ENCODE measurements at regions not wholly inside any gene's neighbourhood (a gene's known extent, or its start where the extent isn't known, plus 50 kb on each side); places are given as distances from the start of the nearest gene placed in this dataset.

- no peak overlapping the region for H3K4me2 ChIP-seq (ENCODE audit: insufficient read depth, low read length)
- no peak for TF ChIP-seq FOS (IDR thresholded peaks at IDR 0.05; ENCODE audit: borderline replicate concordance, insufficient read depth, low read length)
- H3K27ac ChIP-seq (ENCODE audit: insufficient read depth, low read depth, low read length), result no peak overlapping the region
- no peaks in the 10 kb centered on the region for H3K36me3 ChIP-seq (ENCODE audit: control insufficient read depth in 2 of 2, extremely low read depth in 1 of 2, insufficient read depth in 2 of 2, low read length in 2 of 2)
- POLR2A ChIA-PET, result no interaction called here
- dilution Hi-C loops (cut with MboI; ENCODE audit: extremely low pct_ligation_motif_present, low sequenced_read_pairs) (no loop called here), intact Hi-C loops (cut with micrococcal nuclease) (no loop called here)
- H3K9me1 ChIP-seq (replicated peaks; ENCODE audit: control insufficient read depth, extremely low read depth, insufficient read depth, low read length), result no peaks in the 10 kb centered on the region
- H2AFZ ChIP-seq (ENCODE audit: low read depth, low read length), result no peak overlapping the region
- H3K79me2 ChIP-seq (ENCODE audit: control insufficient read depth, insufficient read depth, low read length), result no peaks in the 10 kb centered on the region
- no peak overlapping the region for H3K4me3 ChIP-seq (replicated peaks in 1 of 3; ENCODE audit: insufficient read depth in 1 of 3, low read depth in 1 of 3, low read length in 3 of 3)
- H3K9me3 ChIP-seq (replicated peaks; ENCODE audit: control insufficient read depth, insufficient read depth, low read length), result no peaks in the 10 kb centered on the region
- H3K9ac ChIP-seq (replicated peaks; ENCODE audit: extremely low read depth, insufficient read depth, low read length), result no peak overlapping the region
- H3K4me1 ChIP-seq (ENCODE audit: control insufficient read depth, extremely low read depth, insufficient read depth, low read length), result no peaks in the 10 kb centered on the region
- DNase-seq (ENCODE audit: low read depth, low spot score), result no peak
- H3K27me3 ChIP-seq (ENCODE audit: control insufficient read depth in 2 of 2, insufficient read depth in 2 of 2, low read length in 2 of 2), result no peaks in the 10 kb centered on the region
- BruUV-seq (replicated peaks), result no TSS peak
- no peaks in the 10 kb centered on the region for H4K20me1 ChIP-seq (replicated peaks; ENCODE audit: control insufficient read depth, extremely low read depth, insufficient read depth, low read length)
- FAIRE-seq, result no peak
- CTCF ChIA-PET, result no interaction called here
These were observed 127.5 kb upstream of the COX10 start for GRCh38 chr17:13941781-13942180.

GRCh38 chr17:13943909-13944308 is 125.4 kb upstream of the COX10 start:
- no peak for FAIRE-seq
- dilution Hi-C loops (cut with MboI; ENCODE audit: extremely low pct_ligation_motif_present, low sequenced_read_pairs), result no loop called here

More at GRCh38 chr17:13943909-13944308, 125.4 kb upstream of the COX10 start:
- ChIA-PET CTCF (no interaction called here), POLR2A (no interaction called here)
- Histone ChIP-seq H3K36me3 (ENCODE audit: control insufficient read depth in 2 of 2, extremely low read depth in 1 of 2, insufficient read depth in 2 of 2, low read length in 2 of 2) (no peaks in the 10 kb centered on the region), H3K4me1 (ENCODE audit: control insufficient read depth, extremely low read depth, insufficient read depth, low read length) (no peaks in the 10 kb centered on the region), H2AFZ (ENCODE audit: low read depth, low read length) (no peak overlapping the region), H3K79me2 (ENCODE audit: control insufficient read depth, insufficient read depth, low read length) (no peaks in the 10 kb centered on the region), H3K4me3 (replicated peaks in 1 of 3; ENCODE audit: insufficient read depth in 1 of 3, low read depth in 1 of 3, low read length in 3 of 3) (no peak overlapping the region), H3K4me2 (ENCODE audit: insufficient read depth, low read length) (no peak overlapping the region), H3K27ac (ENCODE audit: insufficient read depth, low read depth, low read length) (no peak overlapping the region), H4K20me1 (replicated peaks; ENCODE audit: control insufficient read depth, extremely low read depth, insufficient read depth, low read length) (no peaks in the 10 kb centered on the region), H3K27me3 (ENCODE audit: control insufficient read depth in 2 of 2, insufficient read depth in 2 of 2, low read length in 2 of 2) (no peaks in the 10 kb centered on the region), H3K9me3 (replicated peaks; ENCODE audit: control insufficient read depth, insufficient read depth, low read length) (no peaks in the 10 kb centered on the region), H3K9ac (replicated peaks; ENCODE audit: extremely low read depth, insufficient read depth, low read length) (no peak overlapping the region), H3K9me1 (replicated peaks; ENCODE audit: control insufficient read depth, extremely low read depth, insufficient read depth, low read length) (no peaks in the 10 kb centered on the region)
- DNase-seq (ENCODE audit: low read depth, low spot score), result no peak
- no TSS peak for BruUV-seq (replicated peaks)
- TF ChIP-seq GATA2 (IDR thresholded peaks at IDR 0.05; ENCODE audit: insufficient read depth, insufficient read length, low read depth, low read length) (no peak), JUN (IDR thresholded peaks at IDR 0.05; ENCODE audit: borderline replicate concordance, insufficient read depth, insufficient read length, low read depth) (no peak), EZH2 (IDR thresholded peaks at IDR 0.05; ENCODE audit: borderline replicate concordance, low read depth, low read length, severe bottlenecking) (no peak), POLR2AphosphoS5 (IDR thresholded peaks at IDR 0.05; ENCODE audit: insufficient read depth, low read depth, low read length) (no peak), POLR2A (IDR thresholded peaks at IDR 0.05; ENCODE audit: low read depth, low read length) (no peak)
- TF ChIP-seq, protein P1, sequence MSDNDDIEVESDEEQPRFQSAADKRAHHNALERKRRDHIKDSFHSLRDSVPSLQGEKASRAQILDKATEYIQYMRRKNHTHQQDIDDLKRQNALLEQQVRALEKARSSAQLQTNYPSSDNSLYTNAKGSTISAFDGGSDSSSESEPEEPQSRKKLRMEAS (IDR thresholded peaks at IDR 0.05; ENCODE audit: insufficient read depth, insufficient read length), result no peak
- TF ChIP-seq, protein P2, sequence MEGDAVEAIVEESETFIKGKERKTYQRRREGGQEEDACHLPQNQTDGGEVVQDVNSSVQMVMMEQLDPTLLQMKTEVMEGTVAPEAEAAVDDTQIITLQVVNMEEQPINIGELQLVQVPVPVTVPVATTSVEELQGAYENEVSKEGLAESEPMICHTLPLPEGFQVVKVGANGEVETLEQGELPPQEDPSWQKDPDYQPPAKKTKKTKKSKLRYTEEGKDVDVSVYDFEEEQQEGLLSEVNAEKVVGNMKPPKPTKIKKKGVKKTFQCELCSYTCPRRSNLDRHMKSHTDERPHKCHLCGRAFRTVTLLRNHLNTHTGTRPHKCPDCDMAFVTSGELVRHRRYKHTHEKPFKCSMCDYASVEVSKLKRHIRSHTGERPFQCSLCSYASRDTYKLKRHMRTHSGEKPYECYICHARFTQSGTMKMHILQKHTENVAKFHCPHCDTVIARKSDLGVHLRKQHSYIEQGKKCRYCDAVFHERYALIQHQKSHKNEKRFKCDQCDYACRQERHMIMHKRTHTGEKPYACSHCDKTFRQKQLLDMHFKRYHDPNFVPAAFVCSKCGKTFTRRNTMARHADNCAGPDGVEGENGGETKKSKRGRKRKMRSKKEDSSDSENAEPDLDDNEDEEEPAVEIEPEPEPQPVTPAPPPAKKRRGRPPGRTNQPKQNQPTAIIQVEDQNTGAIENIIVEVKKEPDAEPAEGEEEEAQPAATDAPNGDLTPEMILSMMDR (IDR thresholded peaks at IDR 0.05; ENCODE audit: extremely low read depth in 1 of 2, insufficient read depth in 1 of 2, low read depth in 1 of 2, low read length in 2 of 2), result no peak
- intact Hi-C loops (cut with micrococcal nuclease), result no loop called here

Data from endothelial cell of umbilical vein (primary cell).